ENCODE measurements at regions not wholly inside any gene's neighbourhood (a gene's known extent, or its start where the extent isn't known, plus 50 kb on each side); places are given as distances from the start of the nearest gene placed in this dataset.
A peak's percentile ranks its signal among the peaks of the same experiment; 100 is the strongest.

DNA sequence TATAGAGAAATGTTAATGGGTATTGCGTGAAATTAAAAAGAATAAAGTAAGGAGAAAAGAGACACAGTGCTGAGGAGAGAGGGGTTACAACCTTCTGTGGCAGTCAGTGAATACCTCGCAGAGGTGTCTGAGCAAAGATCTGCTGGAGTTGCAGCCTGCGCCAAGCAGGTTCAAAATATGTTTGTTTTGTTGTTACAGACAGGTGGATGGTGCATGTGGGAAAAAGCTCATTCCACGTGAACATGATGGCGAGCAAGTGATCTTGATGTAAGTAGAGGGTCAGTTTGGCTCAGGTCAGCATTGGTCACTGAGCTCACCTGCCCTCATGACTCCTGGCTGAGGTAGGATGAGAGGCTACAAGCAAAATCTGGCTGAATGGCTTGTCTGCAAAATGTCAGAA is 66.2 kb downstream of the SOX11 start:
- Histone ChIP-seq H3K27ac (ENCODE audit: extremely low read length, insufficient read depth, low read length) (no peak overlapping the region), H3K9ac (ENCODE audit: insufficient read depth, low read depth, low read length) (no peak overlapping the region), H2AFZ (ENCODE audit: low read length) (no peak overlapping the region), H3K4me1 (ENCODE audit: insufficient read depth, low read length) (no peaks in the 10 kb centered on the region), H3K79me2 (ENCODE audit: insufficient read depth, low read length) (no peaks in the 10 kb centered on the region), H3K4me3 (replicated peaks in 1 of 3; ENCODE audit: insufficient read depth in 1 of 3, low read depth in 2 of 3, low read length in 3 of 3) (no peak overlapping the region), H3K36me3 (replicated peaks in 1 of 2; ENCODE audit: control insufficient read depth in 1 of 2, insufficient read depth in 2 of 2, low read length in 2 of 2) (no peaks in the 10 kb centered on the region), H3K9me3 (ENCODE audit: low read length) (peaks cover 5% of the 10 kb centered on the region; the same call in 1 of the 2 replicates), H3K27me3 (ENCODE audit: control insufficient read depth in 1 of 2, insufficient read depth in 2 of 2, low read length in 2 of 2) (no peaks in the 10 kb centered on the region), H4K20me1 (ENCODE audit: insufficient read depth, low read length) (no peaks in the 10 kb centered on the region), H3K4me2 (ENCODE audit: low read depth, low read length) (no peak overlapping the region)
- BruUV-seq (replicated peaks) = no TSS peak
- in situ Hi-C loops (cut with HindIII; ENCODE audit: extremely low pct_ligation_motif_present, low pct_unique_long_range_greater_than_20kb) = no loop called here
- FAIRE-seq (no peak), DNase-seq (ENCODE audit: low spot score) (no peak), ATAC-seq (no peak)
- POLR2A ChIA-PET = no interaction called here
- CTCF ChIA-PET (ENCODE audit: low intra/inter-chr PET ratio, low total read pairs) = no interaction called here
- 25% methylated on average over 5 of the region's 5 CpGs for WGBS (ENCODE audit: low lambda C conversion rate)
- TF ChIP-seq, protein P1, sequence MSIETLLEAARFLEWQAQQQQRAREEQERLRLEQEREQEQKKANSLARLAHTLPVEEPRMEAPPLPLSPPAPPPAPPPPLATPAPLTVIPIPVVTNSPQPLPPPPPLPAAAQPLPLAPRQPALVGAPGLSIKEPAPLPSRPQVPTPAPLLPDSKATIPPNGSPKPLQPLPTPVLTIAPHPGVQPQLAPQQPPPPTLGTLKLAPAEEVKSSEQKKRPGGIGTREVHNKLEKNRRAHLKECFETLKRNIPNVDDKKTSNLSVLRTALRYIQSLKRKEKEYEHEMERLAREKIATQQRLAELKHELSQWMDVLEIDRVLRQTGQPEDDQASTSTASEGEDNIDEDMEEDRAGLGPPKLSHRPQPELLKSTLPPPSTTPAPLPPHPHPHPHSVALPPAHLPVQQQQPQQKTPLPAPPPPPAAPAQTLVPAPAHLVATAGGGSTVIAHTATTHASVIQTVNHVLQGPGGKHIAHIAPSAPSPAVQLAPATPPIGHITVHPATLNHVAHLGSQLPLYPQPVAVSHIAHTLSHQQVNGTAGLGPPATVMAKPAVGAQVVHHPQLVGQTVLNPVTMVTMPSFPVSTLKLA (IDR thresholded peaks at IDR 0.05) = peak; percentile 53
- TF ChIP-seq SMC3 (IDR thresholded peaks at IDR 0.05; ENCODE audit: low read length) (no peak), GABPA (IDR thresholded peaks at IDR 0.05; ENCODE audit: low read depth, low read length) (no peak), GABPA (CRISPR knock-in tag; IDR thresholded peaks at IDR 0.05; ENCODE audit: low read depth) (no peak), ZNF883 (CRISPR knock-in tag; IDR thresholded peaks at IDR 0.05; ENCODE audit: not compliant biosample characterization) (no peak)
- intact Hi-C loops (cut with micrococcal nuclease; ENCODE audit: unreplicated experiment) = no loop called here

DNA sequence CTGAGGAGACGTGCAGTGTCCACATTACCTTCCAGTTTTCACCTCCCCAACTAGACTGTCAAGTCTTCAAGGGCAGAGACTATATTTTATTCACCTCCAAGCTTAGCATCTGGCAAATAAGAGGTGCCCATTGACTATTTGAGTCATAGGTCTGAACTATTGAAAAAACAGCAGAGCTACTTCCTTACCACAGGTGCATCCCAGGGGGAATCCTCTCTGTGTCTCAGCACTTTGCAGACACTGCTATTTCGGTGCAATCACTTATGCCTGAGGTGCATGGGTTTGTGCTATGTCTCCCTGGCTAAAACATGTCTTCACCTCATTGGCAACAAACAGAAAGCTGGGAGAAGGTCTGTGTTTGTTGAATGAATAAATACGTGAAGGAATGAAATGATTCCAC is 67.8 kb downstream of the SOX11 start:
- Histone ChIP-seq H3K27ac (ENCODE audit: extremely low read length, insufficient read depth, low read length) (no peak overlapping the region), H3K4me2 (ENCODE audit: low read depth, low read length) (no peak overlapping the region), H3K4me3 (replicated peaks in 1 of 3; ENCODE audit: insufficient read depth in 1 of 3, low read depth in 2 of 3, low read length in 3 of 3) (no peak overlapping the region), H3K36me3 (replicated peaks in 1 of 2; ENCODE audit: control insufficient read depth in 1 of 2, insufficient read depth in 2 of 2, low read length in 2 of 2) (no peaks in the 10 kb centered on the region), H3K79me2 (ENCODE audit: insufficient read depth, low read length) (no peaks in the 10 kb centered on the region), H3K9ac (ENCODE audit: insufficient read depth, low read depth, low read length) (no peak overlapping the region), H3K27me3 (ENCODE audit: control insufficient read depth in 1 of 2, insufficient read depth in 2 of 2, low read length in 2 of 2) (no peaks in the 10 kb centered on the region), H4K20me1 (ENCODE audit: insufficient read depth, low read length) (no peaks in the 10 kb centered on the region), H2AFZ (ENCODE audit: low read length) (no peak overlapping the region), H3K4me1 (ENCODE audit: insufficient read depth, low read length) (no peaks in the 10 kb centered on the region), H3K9me3 (ENCODE audit: low read length) (peaks cover 5% of the 10 kb centered on the region; the same call in 1 of the 2 replicates)
- CTCF ChIA-PET (ENCODE audit: low intra/inter-chr PET ratio, low total read pairs) = no interaction called here
- in situ Hi-C loops (cut with HindIII; ENCODE audit: extremely low pct_ligation_motif_present, low pct_unique_long_range_greater_than_20kb) = no loop called here
- FAIRE-seq = no peak
- TF ChIP-seq HMGA1 (CRISPR knock-in tag; conservative IDR thresholded peaks at IDR 0.05) (no peak), ZNF670 (CRISPR knock-in tag; IDR thresholded peaks at IDR 0.05; ENCODE audit: borderline replicate concordance) (no peak), MEF2D (CRISPR knock-in tag; IDR thresholded peaks at IDR 0.05) (no peak), NONO (IDR thresholded peaks at IDR 0.05) (no peak), NONO (CRISPR knock-in tag; conservative IDR thresholded peaks at IDR 0.05) (no peak)
- no peak for ATAC-seq
- POLR2A ChIA-PET = no interaction called here
- 4% methylated on average over 3 of the region's 3 CpGs for WGBS (ENCODE audit: low lambda C conversion rate)
- BruUV-seq (replicated peaks) = no TSS peak
- intact Hi-C loops (cut with micrococcal nuclease; ENCODE audit: unreplicated experiment) = no loop called here
- DNase-seq (ENCODE audit: low spot score) = no peak

Measured in HepG2 (cell line).